A549 (cell line): ENCODE measurements at regions not wholly inside any gene's neighbourhood (a gene's known extent, or its start where the extent isn't known, plus 50 kb on each side); places are given as distances from the start of the nearest gene placed in this dataset.

Experiments
- ATAC-seq, 2 experiments: fragments of 200-7000 bp in 1 of 2; fragments of >200 bp in 1 of 2; cut with Nextera tagmentation in 1 of 2; cut with Tn5 transposase in 1 of 2; 3 replicates each; pipeline versions ENCODE4 v1.8.0 to v1.9.1; 2018 to 2020; ENCODE audit warnings: mild to moderate bottlenecking in 1 of 2, moderate library complexity in 1 of 2
- CTCF ChIA-PET: fragments of 300-600 bp; sonication (Branson Sonifier 250); formaldehyde crosslinking; extraction: SDS; loops from one replicate; lab custom pipeline; 2021; ENCODE audit warnings: antibody characterized with exemption, inconsistent platforms; lab: Yijun Ruan, JAX
- POLR2A ChIA-PET: fragments of 350-600 bp; formaldehyde crosslinking; extraction: SDS; loops from one replicate; lab custom pipeline; 2021; ENCODE audit warnings: antibody characterized with exemption, inconsistent platforms; lab: Yijun Ruan, JAX
- DNase-seq, 2 experiments: peaks; one replicate each; pipeline versions ENCODE4 v3.0.0 to v3.0.0-alpha.2; 2011 to 2016; ENCODE audit warnings: low read depth in 1 of 2, low spot score in 1 of 2
- FAIRE-seq: peaks from 2 replicates; lab custom pipeline; 2011; peaks lifted over from hg19 to GRCh38; lab: Jason Lieb, UNC
- H3K27ac ChIP-seq, 2 experiments: fragments of >200 bp; sonication (Bioruptor Twin); formaldehyde crosslinking; 3 replicates each; pipeline ENCODE4 v1.5.1; 2016 to 2017
- H3K4me1 ChIP-seq: fragments of >200 bp; sonication (Bioruptor Twin); formaldehyde crosslinking; 3 replicates; pipeline ENCODE4 v1.6.1; 2016
- H3K4me2 ChIP-seq: fragments of >200 bp; sonication (Bioruptor Twin); formaldehyde crosslinking; 3 replicates; pipeline ENCODE4 v1.6.1; 2016
- H3K4me3 ChIP-seq: fragments of >200 bp; sonication (Bioruptor Twin); formaldehyde crosslinking; 3 replicates; pipeline ENCODE4 v1.5.1; 2016
- H3K9me3 ChIP-seq: fragments of >200 bp; sonication (Bioruptor Twin); formaldehyde crosslinking; 3 replicates; pipeline ENCODE4 v1.6.1; 2016
- EHF ChIP-seq: fragments of 250-450 bp; sonication (Bioruptor Pico); IDR thresholded peaks from 2 replicates; pipeline ENCODE4 v1.5.0; 2020; ENCODE audit warnings: mild to moderate bottlenecking
- EHMT2 ChIP-seq: fragments of 200-600 bp; sonication (generic); IDR thresholded peaks from 2 replicates; pipeline ENCODE4 v1.6.1; 2016; ENCODE audit warnings: antibody characterized with exemption, low read depth, mild to moderate bottlenecking, moderate library complexity
- ESRRA ChIP-seq: fragments of 150-350 bp; IDR thresholded peaks from 2 replicates; pipeline ENCODE4 v1.6.1; 2014; ENCODE audit warnings: mild to moderate bottlenecking, low read length, borderline replicate concordance
- FOXS1 ChIP-seq: fragments of 250-450 bp; sonication (Bioruptor Pico); IDR thresholded peaks from 2 replicates; pipeline ENCODE4 v1.5.0; 2020; ENCODE audit warnings: mild to moderate bottlenecking, moderate library complexity
- GATA3 ChIP-seq: IDR thresholded peaks from 2 replicates; pipeline ENCODE4 v1.6.1; 2012; ENCODE audit warnings: borderline replicate concordance
- HEYL ChIP-seq: fragments of 250-450 bp; sonication (Bioruptor Pico); IDR thresholded peaks from 2 replicates; pipeline ENCODE4 v1.8.0; 2021; ENCODE audit warnings: mild to moderate bottlenecking, moderate library complexity
- HOXA7 ChIP-seq: fragments of 250-450 bp; sonication (Bioruptor Pico); IDR thresholded peaks from 2 replicates; pipeline ENCODE4 v1.5.0; 2020; ENCODE audit warnings: mild to moderate bottlenecking, moderate library complexity
- HOXB5 ChIP-seq: fragments of 250-450 bp; sonication (Bioruptor Pico); IDR thresholded peaks from 2 replicates; pipeline ENCODE4 v1.5.0; 2020; ENCODE audit warnings: mild to moderate bottlenecking, moderate library complexity
- JUN ChIP-seq, 2 experiments: fragments of >200 bp; sonication (Bioruptor Twin); formaldehyde crosslinking; IDR thresholded peaks; 2 replicates in 1 of 2; 3 replicates in 1 of 2; pipeline ENCODE4 v1.6.1; 2016 to 2017
- JUNB ChIP-seq: fragments of >200 bp; sonication (Bioruptor Twin); formaldehyde crosslinking; IDR thresholded peaks from 2 replicates; pipeline ENCODE4 v1.6.1; 2016
- KDM1A ChIP-seq: fragments of 200-600 bp; sonication (generic); IDR thresholded peaks from 2 replicates; pipeline ENCODE4 v1.6.1; 2016; ENCODE audit warnings: low read depth, mild to moderate bottlenecking
- KDM5A ChIP-seq: fragments of 200-600 bp; sonication (generic); IDR thresholded peaks from 2 replicates; pipeline ENCODE4 v1.6.1; 2016; ENCODE audit warnings: antibody characterized with exemption, mild to moderate bottlenecking
- MAZ ChIP-seq: fragments of 150-350 bp; IDR thresholded peaks from 2 replicates; pipeline ENCODE4 v1.6.1; 2014; ENCODE audit warnings: antibody characterized with exemption, low read depth, low read length, borderline replicate concordance
- NR3C1 ChIP-seq: fragments of >200 bp; sonication (Bioruptor Twin); formaldehyde crosslinking; IDR thresholded peaks from 3 replicates; pipeline ENCODE4 v1.6.1; 2017
- POLR2AphosphoS2 ChIP-seq: conservative IDR thresholded peaks from 2 replicates; pipeline ENCODE4 v1.6.1; 2012; ENCODE audit warnings: low read length, improper control_type of control experiment, inconsistent platforms
- RARB ChIP-seq: fragments of 250-450 bp; sonication (Bioruptor Pico); IDR thresholded peaks from 2 replicates; pipeline ENCODE4 v1.8.0; 2021; ENCODE audit warnings: mild to moderate bottlenecking, moderate library complexity
- RCOR1 ChIP-seq: fragments of 150-350 bp; IDR thresholded peaks from 2 replicates; pipeline ENCODE4 v1.6.1; 2014; ENCODE audit warnings: antibody characterized with exemption, low read length, low read depth
- RNF2 ChIP-seq: fragments of 200-600 bp; sonication (generic); IDR thresholded peaks from 2 replicates; pipeline ENCODE4 v1.6.1; 2016; ENCODE audit warnings: low read depth, mild to moderate bottlenecking, antibody characterized with exemption, moderate library complexity, borderline replicate concordance
- TFCP2L1 ChIP-seq: fragments of 250-450 bp; sonication (Bioruptor Pico); IDR thresholded peaks from 2 replicates; pipeline ENCODE4 v1.5.0; 2021; ENCODE audit warnings: mild to moderate bottlenecking
- TP53 ChIP-seq: fragments of 250-450 bp; sonication (Bioruptor Pico); IDR thresholded peaks from 2 replicates; pipeline ENCODE4 v1.5.0; 2021; ENCODE audit warnings: mild to moderate bottlenecking, moderate library complexity
- ZNF302 ChIP-seq: fragments of 250-450 bp; sonication (Bioruptor Pico); IDR thresholded peaks from 2 replicates; pipeline ENCODE4 v1.9.0; 2021; ENCODE audit warnings: inconsistent platforms, mild to moderate bottlenecking, moderate library complexity
- WGBS: methylation state at CpG from one replicate; pipeline ENCODE4 v1.1.6; 2017; ENCODE audit errors: missing lambda C conversion rate; 5-methylcytosine and 5-hydroxymethylcytosine counted together
- TF ChIP-seq, protein P1 (sequence below): fragments of >200 bp; sonication (Bioruptor Twin); formaldehyde crosslinking; IDR thresholded peaks from 3 replicates; pipeline ENCODE4 v1.6.1; 2016
- TF ChIP-seq, protein P2 (sequence below): fragments of 450-650 bp; IDR thresholded peaks from 2 replicates; pipeline ENCODE4 v1.6.1; 2014; ENCODE audit warnings: antibody characterized with exemption
- TF ChIP-seq, protein P3 (sequence below): fragments of 150-350 bp; IDR thresholded peaks from 2 replicates; pipeline ENCODE4 v1.6.1; 2014; ENCODE audit warnings: low read depth, mild to moderate bottlenecking, low read length

DNA sequence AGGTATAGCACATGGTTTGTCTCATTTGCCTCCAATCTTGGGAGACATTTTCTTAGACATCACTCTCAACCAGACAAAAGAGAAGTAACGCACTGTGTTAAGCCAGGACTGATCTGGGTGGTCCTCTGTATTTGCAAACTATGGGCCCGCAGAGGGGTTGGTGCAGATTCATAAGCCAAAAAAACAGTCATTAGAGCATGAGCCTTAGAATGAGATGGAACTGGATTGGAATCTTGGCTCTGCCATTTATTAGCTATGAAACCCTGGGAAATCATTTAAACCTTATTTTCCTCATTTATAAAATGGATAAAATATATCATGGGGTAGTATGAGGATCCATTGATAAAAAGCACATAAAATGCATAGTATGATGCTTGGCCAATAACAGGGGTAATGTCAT lies 213.5 kb upstream of the APCDD1 start:
- DNase-seq (no peak), ATAC-seq (no peak), FAIRE-seq (no peak)
- H3K4me1 ChIP-seq, result no peaks in the 10 kb centered on the region
- no peak overlapping the region for H3K4me2 ChIP-seq
- ChIA-PET POLR2A (no interaction called here), CTCF (no interaction called here)
- WGBS, result 57% methylated on average over 2 of the region's 2 CpGs
- H3K4me3 ChIP-seq, result no peak overlapping the region
- H3K9me3 ChIP-seq, result no peaks in the 10 kb centered on the region
- no peak overlapping the region for H3K27ac ChIP-seq
- TF ChIP-seq, protein P1, sequence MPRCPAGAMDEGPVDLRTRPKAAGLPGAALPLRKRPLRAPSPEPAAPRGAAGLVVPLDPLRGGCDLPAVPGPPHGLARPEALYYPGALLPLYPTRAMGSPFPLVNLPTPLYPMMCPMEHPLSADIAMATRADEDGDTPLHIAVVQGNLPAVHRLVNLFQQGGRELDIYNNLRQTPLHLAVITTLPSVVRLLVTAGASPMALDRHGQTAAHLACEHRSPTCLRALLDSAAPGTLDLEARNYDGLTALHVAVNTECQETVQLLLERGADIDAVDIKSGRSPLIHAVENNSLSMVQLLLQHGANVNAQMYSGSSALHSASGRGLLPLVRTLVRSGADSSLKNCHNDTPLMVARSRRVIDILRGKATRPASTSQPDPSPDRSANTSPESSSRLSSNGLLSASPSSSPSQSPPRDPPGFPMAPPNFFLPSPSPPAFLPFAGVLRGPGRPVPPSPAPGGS, result no peak

DNA sequence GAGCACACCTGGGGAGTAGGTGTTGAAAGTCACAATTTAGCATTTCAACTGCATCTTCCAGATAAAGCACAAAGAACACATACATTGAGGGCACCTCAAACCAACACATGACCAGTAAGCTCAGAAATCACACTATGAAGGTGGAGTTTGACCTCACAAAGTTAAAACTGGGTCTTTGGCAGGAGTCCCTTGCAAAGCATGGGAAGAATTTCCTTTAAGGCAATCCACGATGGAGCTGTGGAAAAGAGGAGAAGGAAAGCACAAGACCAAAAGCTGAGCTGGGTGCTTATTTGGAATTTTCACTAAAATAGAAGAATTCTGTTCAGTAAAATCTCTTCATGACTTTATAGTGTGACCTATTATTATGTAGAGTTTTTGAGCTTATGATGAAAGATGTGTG lies 212.9 kb upstream of the APCDD1 start:
- TF ChIP-seq KDM1A (no peak), NR3C1 (no peak), RCOR1 (no peak), FOXS1 (CRISPR knock-in tag) (no peak), EHMT2 (no peak), TP53 (CRISPR knock-in tag) (no peak), RNF2 (no peak), RARB (CRISPR knock-in tag) (no peak), JUNB (no peak), ESRRA (no peak), GATA3 (no peak), TFCP2L1 (no peak), ZNF302 (CRISPR knock-in tag) (no peak), MAZ (no peak)
- TF ChIP-seq, protein P2, sequence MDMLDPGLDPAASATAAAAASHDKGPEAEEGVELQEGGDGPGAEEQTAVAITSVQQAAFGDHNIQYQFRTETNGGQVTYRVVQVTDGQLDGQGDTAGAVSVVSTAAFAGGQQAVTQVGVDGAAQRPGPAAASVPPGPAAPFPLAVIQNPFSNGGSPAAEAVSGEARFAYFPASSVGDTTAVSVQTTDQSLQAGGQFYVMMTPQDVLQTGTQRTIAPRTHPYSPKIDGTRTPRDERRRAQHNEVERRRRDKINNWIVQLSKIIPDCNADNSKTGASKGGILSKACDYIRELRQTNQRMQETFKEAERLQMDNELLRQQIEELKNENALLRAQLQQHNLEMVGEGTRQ, result no peak
- TF ChIP-seq, protein P3, sequence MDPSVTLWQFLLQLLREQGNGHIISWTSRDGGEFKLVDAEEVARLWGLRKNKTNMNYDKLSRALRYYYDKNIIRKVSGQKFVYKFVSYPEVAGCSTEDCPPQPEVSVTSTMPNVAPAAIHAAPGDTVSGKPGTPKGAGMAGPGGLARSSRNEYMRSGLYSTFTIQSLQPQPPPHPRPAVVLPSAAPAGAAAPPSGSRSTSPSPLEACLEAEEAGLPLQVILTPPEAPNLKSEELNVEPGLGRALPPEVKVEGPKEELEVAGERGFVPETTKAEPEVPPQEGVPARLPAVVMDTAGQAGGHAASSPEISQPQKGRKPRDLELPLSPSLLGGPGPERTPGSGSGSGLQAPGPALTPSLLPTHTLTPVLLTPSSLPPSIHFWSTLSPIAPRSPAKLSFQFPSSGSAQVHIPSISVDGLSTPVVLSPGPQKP, result no peak
- TF ChIP-seq, all 56 proteins: peak for 0

DNA sequence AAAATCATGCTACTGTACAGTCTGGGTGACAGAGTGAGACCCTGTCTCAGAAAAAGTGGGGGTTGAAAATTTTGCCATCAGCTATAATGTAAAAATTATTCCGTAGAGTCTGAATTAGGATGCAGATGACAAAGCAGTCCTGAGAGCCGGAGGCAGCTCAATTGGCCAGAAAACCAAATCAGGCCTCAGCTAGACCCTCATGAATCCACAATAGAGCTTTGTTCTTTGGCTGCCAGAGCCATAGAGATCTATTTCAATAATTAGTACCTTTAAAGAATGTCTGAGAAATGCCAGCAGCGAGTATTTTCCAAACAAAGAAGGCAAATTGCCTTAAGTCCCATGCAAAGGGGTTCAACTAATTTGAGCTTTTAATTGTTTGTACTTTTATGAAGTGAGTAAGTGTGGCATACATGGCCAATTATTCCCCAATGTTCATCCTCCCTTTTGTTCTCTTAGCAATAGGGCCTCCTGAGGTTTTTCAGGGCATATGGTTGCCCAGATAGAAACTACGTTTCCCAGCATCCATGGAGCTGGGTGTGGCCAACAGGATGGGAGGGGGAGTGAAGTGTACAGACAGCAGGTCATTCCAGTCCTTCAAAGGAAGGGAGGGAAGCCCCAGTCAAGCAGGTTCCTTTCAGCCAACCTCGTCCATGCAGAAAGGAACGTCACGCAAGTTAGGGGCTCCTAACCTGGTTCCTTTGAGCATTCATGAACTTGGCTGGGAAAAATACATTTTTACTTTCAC lies 211.3 kb upstream of the APCDD1 start:
- FAIRE-seq (no peak), DNase-seq (no peak), ATAC-seq (no peak)
- Histone ChIP-seq H3K4me2 (no peak overlapping the region), H3K4me1 (no peaks in the 10 kb centered on the region), H3K9me3 (no peaks in the 10 kb centered on the region), H3K27ac (no peak overlapping the region), H3K4me3 (no peak overlapping the region)
- no peak for TF ChIP-seq KDM5A
- TF ChIP-seq POLR2AphosphoS2, result no peak
- TF ChIP-seq EHF (CRISPR knock-in tag), result no peak
- no peak for TF ChIP-seq HOXA7 (CRISPR knock-in tag)
- TF ChIP-seq HEYL (CRISPR knock-in tag), result no peak
- TF ChIP-seq, protein P2, result no peak
- TF ChIP-seq HOXB5 (CRISPR knock-in tag), result no peak
- TF ChIP-seq RNF2, result no peak
- TF ChIP-seq JUN (IDR thresholded peaks at IDR 0.05), result no peak
- 61% methylated on average over 7 of the region's 7 CpGs for WGBS
- CTCF ChIA-PET, result no interaction called here
- POLR2A ChIA-PET, result no interaction called here

More for the DNA sequence above, 212.9 kb upstream of the APCDD1 start:
- ATAC-seq, result no peak
- no peak overlapping the region for H3K4me2 ChIP-seq
- POLR2A ChIA-PET, result no interaction called here
- H3K27ac ChIP-seq, result no peak overlapping the region
- CTCF ChIA-PET, result no interaction called here
- no peak for FAIRE-seq
- WGBS, result 6% methylated on average over 1 of the region's 1 CpG
- no peak overlapping the region for H3K4me3 ChIP-seq
- DNase-seq, result no peak
- H3K4me1 ChIP-seq, result no peaks in the 10 kb centered on the region
- H3K9me3 ChIP-seq, result no peaks in the 10 kb centered on the region
